Erythroblast (primary cell): ENCODE measurements at regions not wholly inside any gene's neighbourhood (a gene's known extent, or its start where the extent isn't known, plus 50 kb on each side); places are given as distances from the start of the nearest gene placed in this dataset.

Experiments
- GATA1 ChIP-seq: IDR thresholded peaks from 2 replicates; pipeline ENCODE4 v1.6.1; 2011; ENCODE audit warnings: low read depth, mild to moderate bottlenecking, control low read depth, low read length, moderate library complexity
- POLR2A ChIP-seq: IDR thresholded peaks from 2 replicates; pipeline ENCODE4 v1.6.1; 2011; ENCODE audit warnings: mild to moderate bottlenecking, low read length

DNA sequence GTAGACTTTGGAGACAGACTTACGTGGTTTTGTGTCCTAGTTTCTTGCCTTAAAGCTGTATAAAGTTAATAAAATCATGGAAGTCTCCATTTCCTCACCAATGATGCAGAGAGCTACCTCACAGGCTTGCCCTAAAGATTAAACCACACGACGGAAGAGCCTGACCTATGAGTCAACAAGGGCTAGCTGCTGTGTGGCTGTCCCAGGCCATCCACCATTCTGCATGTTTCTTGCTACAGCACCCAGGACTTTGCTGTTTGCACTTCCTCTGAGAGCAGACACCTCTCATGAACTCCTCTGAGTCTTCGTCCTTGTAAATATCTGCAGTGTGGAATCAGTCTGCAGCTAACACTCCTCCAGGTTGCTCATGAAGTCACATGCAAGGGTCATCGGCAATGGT lies 160.0 kb upstream of the TRIB2 start:
- TF ChIP-seq POLR2A (no peak), GATA1 (no peak)
